ENCODE measurements at regions not wholly inside any gene's neighbourhood (a gene's known extent, or its start where the extent isn't known, plus 50 kb on each side); places are given as distances from the start of the nearest gene placed in this dataset.
"Not testable (repeated sequence)": the region's sequence is repeated elsewhere in the genome, so short reads cannot be mapped to it uniquely, and the experiment has no call there.

GRCh38 chr1:145553795-145554194 is 54.0 kb upstream of the GPR89A start:
- H3K4me3 Mint-ChIP-seq; H3K9me3 ChIP-seq (ENCODE audit: control extremely low read depth in 1 of 3, control insufficient read depth in 2 of 3, insufficient read depth in 1 of 3, low read length in 2 of 3); H3K4me1 ChIP-seq (ENCODE audit: control insufficient read depth in 2 of 2, insufficient read depth in 2 of 2, low read length in 2 of 2); H3K79me2 ChIP-seq (ENCODE audit: control insufficient read depth, insufficient read depth, low read length); H3K9ac ChIP-seq (ENCODE audit: low read length); H3K9me3 Mint-ChIP-seq (ENCODE audit: insufficient read depth); POLR2A ChIA-PET; ATAC-seq (ENCODE audit: low read depth); DNase-seq; H3K27ac ChIP-seq (ENCODE audit: low read length in 2 of 2); H3K27me3 ChIP-seq (replicated peaks in 1 of 4; ENCODE audit: control extremely low read depth in 1 of 4, control insufficient read depth in 3 of 4, insufficient read depth in 4 of 4, low read length in 3 of 4); H4K20me1 ChIP-seq (ENCODE audit: control insufficient read depth, insufficient read depth, low read length, poor library complexity, severe bottlenecking); H3K4me1 Mint-ChIP-seq; H3K36me3 ChIP-seq (replicated peaks in 1 of 2; ENCODE audit: control extremely low read depth in 1 of 2, control insufficient read depth in 1 of 2, extremely low read depth in 1 of 2, insufficient read depth in 2 of 2, low read length in 1 of 2); H3K4me3 ChIP-seq (ENCODE audit: control extremely low read depth in 1 of 5, extremely low read depth in 1 of 5, insufficient read depth in 1 of 5, low read depth in 2 of 5, low read length in 4 of 5); H3K4me2 ChIP-seq (replicated peaks; ENCODE audit: low read depth, low read length, poor library complexity, severe bottlenecking); H2AFZ ChIP-seq (ENCODE audit: insufficient read depth, low read depth, low read length, poor library complexity, severe bottlenecking); intact Hi-C loops (cut with micrococcal nuclease); CTCF ChIA-PET; H3K27ac Mint-ChIP-seq: not testable (repeated sequence)
- H3K27me3 Mint-ChIP-seq, result peaks cover 38% of the 10 kb centered on the region

GRCh38 chr1:145545055-145545454 is 62.7 kb upstream of the GPR89A start:
- Histone ChIP-seq H3K4me2 (replicated peaks; ENCODE audit: low read depth, low read length, poor library complexity, severe bottlenecking) (no peak overlapping the region), H3K9ac (ENCODE audit: low read length) (no peak overlapping the region), H3K27ac (ENCODE audit: low read length in 2 of 2) (no peak overlapping the region), H3K27me3 (replicated peaks in 1 of 4; ENCODE audit: control extremely low read depth in 1 of 4, control insufficient read depth in 3 of 4, insufficient read depth in 4 of 4, low read length in 3 of 4) (peaks cover 0 to 5% (median 0%) of the 10 kb centered on the region in 4 experiments), H3K36me3 (replicated peaks in 1 of 2; ENCODE audit: control extremely low read depth in 1 of 2, control insufficient read depth in 1 of 2, extremely low read depth in 1 of 2, insufficient read depth in 2 of 2, low read length in 1 of 2) (no peaks in the 10 kb centered on the region), H3K4me1 (ENCODE audit: control insufficient read depth in 2 of 2, insufficient read depth in 2 of 2, low read length in 2 of 2) (no peaks in the 10 kb centered on the region), H3K4me3 (ENCODE audit: control extremely low read depth in 1 of 5, extremely low read depth in 1 of 5, insufficient read depth in 1 of 5, low read depth in 2 of 5, low read length in 4 of 5) (no peak overlapping the region), H3K79me2 (ENCODE audit: control insufficient read depth, insufficient read depth, low read length) (no peaks in the 10 kb centered on the region), H2AFZ (ENCODE audit: insufficient read depth, low read depth, low read length, poor library complexity, severe bottlenecking) (no peak overlapping the region), H4K20me1 (ENCODE audit: control insufficient read depth, insufficient read depth, low read length, poor library complexity, severe bottlenecking) (no peaks in the 10 kb centered on the region), H3K9me3 (ENCODE audit: control extremely low read depth in 1 of 3, control insufficient read depth in 2 of 3, insufficient read depth in 1 of 3, low read length in 2 of 3) (no peaks in the 10 kb centered on the region)
- WGBS (ENCODE audit: insufficient coverage), result no CpG with 5 or more reads among the region's 2 CpGs
- Mint-ChIP-seq H3K27me3 (peaks cover 11% of the 10 kb centered on the region), H3K9me3 (ENCODE audit: insufficient read depth) (no peaks in the 10 kb centered on the region), H3K27ac (no peak overlapping the region), H3K4me1 (no peaks in the 10 kb centered on the region), H3K4me3 (no peak overlapping the region)
- ATAC-seq (ENCODE audit: low read depth) (no peak), DNase-seq (no peak)
- TF ChIP-seq EZH2 (IDR thresholded peaks at IDR 0.05; ENCODE audit: borderline replicate concordance, insufficient read depth, low read depth, low read length, poor library complexity, severe bottlenecking) (no peak), CTCF (IDR thresholded peaks at IDR 0.05) (no peak)
- POLR2A ChIA-PET, result no interaction called here
- intact Hi-C loops (cut with micrococcal nuclease), result no loop called here
- CTCF ChIA-PET, result no interaction called here

- H3K4me2 ChIP-seq (replicated peaks; ENCODE audit: low read depth, low read length, poor library complexity, severe bottlenecking); H3K9ac ChIP-seq (ENCODE audit: low read length); H3K27ac ChIP-seq (ENCODE audit: low read length in 2 of 2); H4K20me1 ChIP-seq (ENCODE audit: control insufficient read depth, insufficient read depth, low read length, poor library complexity, severe bottlenecking); H3K9me3 Mint-ChIP-seq (ENCODE audit: insufficient read depth); DNase-seq; H3K36me3 ChIP-seq (replicated peaks in 1 of 2; ENCODE audit: control extremely low read depth in 1 of 2, control insufficient read depth in 1 of 2, extremely low read depth in 1 of 2, insufficient read depth in 2 of 2, low read length in 1 of 2); H3K4me1 Mint-ChIP-seq; H3K79me2 ChIP-seq (ENCODE audit: control insufficient read depth, insufficient read depth, low read length); H3K9me3 ChIP-seq (ENCODE audit: control extremely low read depth in 1 of 3, control insufficient read depth in 2 of 3, insufficient read depth in 1 of 3, low read length in 2 of 3); ATAC-seq (ENCODE audit: low read depth); H3K4me3 Mint-ChIP-seq; H3K4me3 ChIP-seq (ENCODE audit: control extremely low read depth in 1 of 5, extremely low read depth in 1 of 5, insufficient read depth in 1 of 5, low read depth in 2 of 5, low read length in 4 of 5); CTCF ChIA-PET; H2AFZ ChIP-seq (ENCODE audit: insufficient read depth, low read depth, low read length, poor library complexity, severe bottlenecking); POLR2A ChIA-PET; H3K27me3 ChIP-seq (replicated peaks in 1 of 4; ENCODE audit: control extremely low read depth in 1 of 4, control insufficient read depth in 3 of 4, insufficient read depth in 4 of 4, low read length in 3 of 4); H3K4me1 ChIP-seq (ENCODE audit: control insufficient read depth in 2 of 2, insufficient read depth in 2 of 2, low read length in 2 of 2); intact Hi-C loops (cut with micrococcal nuclease); H3K27ac Mint-ChIP-seq: not testable (repeated sequence)
- WGBS (ENCODE audit: insufficient coverage), result no CpG with 5 or more reads among the region's 6 CpGs
- peaks cover 19% of the 10 kb centered on the region for H3K27me3 Mint-ChIP-seq
Measured at GRCh38 chr1:145541685-145542084, 66.1 kb upstream of the GPR89A start.

Measured in B cell (primary cell).